HCT116 (cell line): ENCODE measurements at regions not wholly inside any gene's neighbourhood (a gene's known extent, or its start where the extent isn't known, plus 50 kb on each side); places are given as distances from the start of the nearest gene placed in this dataset.

ENCODE experiments used
- ATAC-seq: fragments of 200-7000 bp; cut with Tn5 transposase; 2 replicates; pipeline ENCODE4 v1.9.1; 2020; ENCODE audit warnings: mild to moderate bottlenecking, moderate library complexity
- BruUV-seq: library from RNA; stranded (reverse); fragments of 400-500 nt; replicated peaks from 2 replicates; lab custom pipeline; 2021; lab: Mats Ljungman, UMichigan
- CTCF ChIA-PET: fragments of 300-600 bp; sonication (Branson Sonifier 250); formaldehyde crosslinking; loops from one replicate; lab custom pipeline; 2021; ENCODE audit warnings: antibody characterized with exemption; lab: Charles Lee
- POLR2A ChIA-PET: fragments of 300-600, 350-600 bp; sonication (Branson Sonifier 250); formaldehyde crosslinking; loops from one replicate; lab custom pipeline; 2021; ENCODE audit warnings: antibody characterized with exemption; lab: Charles Lee
- RAD21 ChIA-PET, 2 experiments: fragments of 300-600 bp; sonication (Branson Sonifier 250); formaldehyde crosslinking; loops; one replicate each; lab custom pipeline; 2023; ENCODE audit warnings: low total read pairs in 2 of 2; ENCODE audit not compliant: uncharacterized antibody in 2 of 2, unreplicated experiment in 2 of 2, low non-redundant PET in 1 of 2; lab: Charles Lee
- DNase-seq: peaks from one replicate; pipeline ENCODE4 v3.0.0-alpha.2; 2010; ENCODE audit warnings: low read depth, low spot score
- H2AFZ ChIP-seq: fragments of 200-600 bp; shearing (Covaris generic), sonication (generic); 2 replicates; pipeline ENCODE4 v1.6.1; 2017; ENCODE audit warnings: low read depth, mixed run types, mixed read lengths, antibody characterized with exemption, low read length; ENCODE audit not compliant: poor library complexity, severe bottlenecking
- H3K27ac ChIP-seq: 2 replicates; pipeline ENCODE4 v1.5.1; 2012; ENCODE audit warnings: low read depth, low read length
- H3K27me3 ChIP-seq: fragments of 200-600 bp; sonication (generic); 2 replicates; pipeline ENCODE4 v1.6.1; 2016; ENCODE audit warnings: mixed run types, low read length, mixed read lengths; ENCODE audit not compliant: insufficient read depth
- H3K36me3 ChIP-seq, 2 experiments: fragments of 200-500 bp in 1 of 2; fragments of 200-600 bp in 1 of 2; sonication (Bioruptor generic) in 1 of 2; sonication (generic) in 1 of 2; 2 replicates each; pipeline versions ENCODE4 v1.5.1 to v1.6.1; 2014 to 2016; ENCODE audit warnings: low read length in 2 of 2, inconsistent platforms in 1 of 2, mixed read lengths in 1 of 2, mixed run types in 1 of 2; ENCODE audit not compliant: insufficient read depth in 2 of 2, control insufficient read depth in 1 of 2
- H3K4me1 ChIP-seq, 2 experiments: fragments of 200-600 bp in 1 of 2; sonication (generic) in 1 of 2; 2 replicates each; pipeline versions ENCODE4 v1.5.1 to v1.6.1; 2012 to 2017; ENCODE audit warnings: low read length in 2 of 2, inconsistent platforms in 1 of 2, mild to moderate bottlenecking in 1 of 2, mixed read lengths in 1 of 2, mixed run types in 1 of 2, moderate library complexity in 1 of 2; ENCODE audit not compliant: insufficient read depth in 2 of 2, control insufficient read depth in 1 of 2
- H3K4me2 ChIP-seq: fragments of 200-600 bp; sonication (generic); 2 replicates; pipeline ENCODE4 v1.6.1; 2017; ENCODE audit warnings: mixed run types, low read length, mixed read lengths
- H3K4me3 ChIP-seq, 2 experiments: fragments of 200-600 bp in 1 of 2; sonication (generic) in 1 of 2; replicated peaks in 1 of 2; 2 replicates each; pipeline ENCODE4 v1.5.1; 2011 to 2016; ENCODE audit warnings: low read length in 2 of 2, control low read depth in 1 of 2, low read depth in 1 of 2, mild to moderate bottlenecking in 1 of 2, mixed read lengths in 1 of 2, mixed run types in 1 of 2
- H3K79me2 ChIP-seq: fragments of 200-600 bp; sonication (generic); 2 replicates; pipeline ENCODE4 v1.6.1; 2017; ENCODE audit warnings: mild to moderate bottlenecking, mixed run types, low read length, moderate library complexity, mixed read lengths; ENCODE audit not compliant: insufficient read depth
- H3K9ac ChIP-seq: fragments of 200-600 bp; sonication (generic); 2 replicates; pipeline ENCODE4 v1.6.1; 2016; ENCODE audit warnings: low read length, mixed read lengths
- H3K9me2 ChIP-seq: fragments of 200-600 bp; sonication (generic), shearing (Covaris generic); 2 replicates; pipeline ENCODE4 v1.6.1; 2017; ENCODE audit warnings: mixed run types, mild to moderate bottlenecking, moderate library complexity; ENCODE audit not compliant: insufficient read depth
- H3K9me3 ChIP-seq, 2 experiments: fragments of 200-500 bp in 1 of 2; fragments of 200-600 bp in 1 of 2; sonication (Bioruptor generic) in 1 of 2; sonication (generic) in 1 of 2; 2 replicates each; pipeline ENCODE4 v1.6.1; 2014 to 2017; ENCODE audit warnings: low read length in 2 of 2, mixed read lengths in 2 of 2, inconsistent platforms in 1 of 2, low read depth in 1 of 2, mild to moderate bottlenecking in 1 of 2, mixed run types in 1 of 2, moderate library complexity in 1 of 2; ENCODE audit not compliant: control insufficient read depth in 1 of 2, insufficient read depth in 1 of 2
- H4K20me1 ChIP-seq: fragments of 200-600 bp; sonication (generic), shearing (Covaris generic); 2 replicates; pipeline ENCODE4 v1.6.1; 2017; ENCODE audit warnings: mixed run types, mild to moderate bottlenecking, moderate library complexity; ENCODE audit not compliant: insufficient read depth
- CEBPB ChIP-seq: IDR thresholded peaks from 2 replicates; pipeline ENCODE4 v1.6.1; 2012; ENCODE audit warnings: low read depth
- EGR1 ChIP-seq: IDR thresholded peaks from 2 replicates; pipeline ENCODE4 v1.6.1; 2012; ENCODE audit warnings: low read depth
- ELF1 ChIP-seq: IDR thresholded peaks from 2 replicates; pipeline ENCODE4 v1.6.1; 2012; ENCODE audit warnings: low read depth, borderline replicate concordance
- EZH2 ChIP-seq: fragments of 200-600 bp; sonication (generic); IDR thresholded peaks from 2 replicates; pipeline ENCODE4 v1.6.1; 2017; ENCODE audit warnings: antibody characterized with exemption, mixed run types
- EZH2phosphoT487 ChIP-seq: fragments of 200-600 bp; IDR thresholded peaks from 2 replicates; pipeline ENCODE4 v1.6.1; 2018; ENCODE audit warnings: antibody characterized with exemption, borderline replicate concordance
- JUND ChIP-seq: IDR thresholded peaks from 2 replicates; pipeline ENCODE4 v1.6.1; 2012
- POLR2A ChIP-seq: IDR thresholded peaks from 2 replicates; pipeline ENCODE4 v1.7.0; 2011; ENCODE audit warnings: borderline replicate concordance; ENCODE audit not compliant: insufficient read depth, insufficient read length; ENCODE audit errors: extremely low read depth
- RAD21 ChIP-seq: IDR thresholded peaks from 2 replicates; pipeline ENCODE4 v1.6.1; 2012; ENCODE audit warnings: low read depth, mild to moderate bottlenecking
- REST ChIP-seq: IDR thresholded peaks from 2 replicates; pipeline ENCODE4 v1.6.1; 2012; ENCODE audit warnings: low read depth
- SIN3A ChIP-seq: IDR thresholded peaks from 2 replicates; pipeline ENCODE4 v1.6.1; 2012; ENCODE audit warnings: low read depth
- SP1 ChIP-seq: IDR thresholded peaks from 2 replicates; pipeline ENCODE4 v1.6.1; 2012; ENCODE audit warnings: low read depth
- SRF ChIP-seq: IDR thresholded peaks from 2 replicates; pipeline ENCODE4 v1.6.1; 2012; ENCODE audit warnings: low read depth
- YY1 ChIP-seq: IDR thresholded peaks from 2 replicates; pipeline ENCODE4 v1.6.1; 2011; ENCODE audit warnings: low read length, low read depth, moderate library complexity, mild to moderate bottlenecking; ENCODE audit not compliant: insufficient replicate concordance; ENCODE audit errors: extremely low read depth
- ZNF274 ChIP-seq: fragments of 200-500 bp; sonication (Bioruptor generic); IDR thresholded peaks from 2 replicates; pipeline ENCODE4 v1.6.1; 2014; ENCODE audit warnings: mild to moderate bottlenecking, low read depth, low read length, inconsistent platforms
- intact Hi-C: fragments of 100-400 bp; cut with micrococcal nuclease; formaldehyde crosslinking; loops from 2 replicates; pipeline ENCODE4 v1.10.0; 2022

- RAD21 ChIA-PET = no interaction called here
- CTCF ChIA-PET = no interaction called here
- Histone ChIP-seq H2AFZ (no peak overlapping the region), H3K4me1 (no peaks in the 10 kb centered on the region), H3K27me3 (no peaks in the 10 kb centered on the region), H3K27ac (no peak overlapping the region), H3K4me3 (no peak overlapping the region), H3K36me3 (peaks cover 8 to 23% of the 10 kb centered on the region in 2 experiments), H4K20me1 (no peaks in the 10 kb centered on the region), H3K9me2 (no peaks in the 10 kb centered on the region), H3K4me2 (no peak overlapping the region), H3K79me2 (no peaks in the 10 kb centered on the region), H3K9ac (no peak overlapping the region), H3K9me3 (no peaks in the 10 kb centered on the region)
- no peak for DNase-seq
- TF ChIP-seq ZNF274 (no peak), CEBPB (no peak), POLR2A (no peak), YY1 (no peak), ELF1 (no peak), JUND (no peak), SIN3A (no peak), RAD21 (no peak), REST (no peak), SRF (no peak), SP1 (no peak), EZH2phosphoT487 (no peak), EGR1 (no peak), EZH2 (no peak)
- no peak for ATAC-seq
- no TSS peak for BruUV-seq
- intact Hi-C loops = no loop called here
- POLR2A ChIA-PET = no interaction called here
These were observed 291.5 kb downstream of the SLC4A3 start for GRCh38 chr2:219918944-219919343.
